Right ventricle myocardium superior (tissue), 1 donor: ENCODE measurements at regions not wholly inside any gene's neighbourhood (a gene's known extent, or its start where the extent isn't known, plus 50 kb on each side); places are given as distances from the start of the nearest gene placed in this dataset.

Experiments used
- ATAC-seq: fragments of 200-7000 bp; cut with Tn5 transposase; one replicate; pipeline ENCODE4 v1.9.1; 2020; ENCODE audit warnings: mild to moderate bottlenecking; ENCODE audit not compliant: poor library complexity
- DNase-seq: peaks from one replicate; pipeline ENCODE4 v3.0.0-alpha.2; 2020
- intact Hi-C: fragments of 100-400 bp; cut with DNase I; formaldehyde crosslinking; loops from one replicate; pipeline ENCODE4 v1.11.2; 2022
- donor health status: DM: no; HTN: yes; CAD: no; lungs with severe emphysema.

- DNase-seq (peak; percentile 20), ATAC-seq (no peak)
- intact Hi-C loops, result no loop called here
Observed at GRCh38 chr21:43272591-43272990, 103.8 kb downstream of the CRYAA start.

GRCh38 chr21:43271452-43272020 is 102.7 kb downstream of the CRYAA start:
- intact Hi-C loops, result no loop called here
- peak; percentile 22 for DNase-seq
- no peak for ATAC-seq

- peak; percentile 40 for DNase-seq
- intact Hi-C loops, result no loop called here
Observed at GRCh38 chr21:43270800-43271301, 102.0 kb downstream of the CRYAA start.

GRCh38 chr21:43269957-43270705 is 101.3 kb downstream of the CRYAA start:
- DNase-seq (peak; percentile 34), ATAC-seq (no peak)
- intact Hi-C loops, result no loop called here

More at GRCh38 chr21:43270800-43271301, 102.0 kb downstream of the CRYAA start:
- ATAC-seq, result no peak

- ATAC-seq, result no peak
- intact Hi-C loops, result no loop called here
- DNase-seq, result peak; percentile 30
Observed at GRCh38 chr21:43269440-43269839, 100.6 kb downstream of the CRYAA start.

- ATAC-seq, result no peak
- peak; percentile 35 for DNase-seq
- intact Hi-C loops, result no loop called here
Observed at GRCh38 chr21:43268804-43269186, 100.0 kb downstream of the CRYAA start.

GRCh38 chr21:43268086-43268803 is 99.4 kb downstream of the CRYAA start:
- ATAC-seq (no peak), DNase-seq (peak; percentile 26)
- intact Hi-C loops, result no loop called here

- ATAC-seq (peak; percentile 58), DNase-seq (peak; percentile 43)
- intact Hi-C loops, result no loop called here
Observed at GRCh38 chr21:43267391-43268085, 98.7 kb downstream of the CRYAA start.

- intact Hi-C loops, result no loop called here
- DNase-seq (peak; percentile 24), ATAC-seq (no peak)
Observed at GRCh38 chr21:43266534-43266933, 97.7 kb downstream of the CRYAA start.

GRCh38 chr21:43262427-43262826 is 93.6 kb downstream of the CRYAA start:
- ATAC-seq, result peak; percentile 60
- intact Hi-C loops, result no loop called here
- DNase-seq, result peak; percentile 11
